Fibroblast of lung (primary cell): ENCODE measurements at regions not wholly inside any gene's neighbourhood (a gene's known extent, or its start where the extent isn't known, plus 50 kb on each side); places are given as distances from the start of the nearest gene placed in this dataset.

Source experiments
- DNase-seq, 2 donors: peaks; one replicate each; pipeline versions ENCODE4 v3.0.0 to v3.0.0-alpha.2; 2010; ENCODE audit warnings: low read depth in 2 of 2
- H2AFZ ChIP-seq: 2 replicates; pipeline ENCODE4 v1.5.1; 2012; ENCODE audit warnings: low read length, control low read depth, inconsistent platforms
- H3K27ac ChIP-seq: 2 replicates; pipeline ENCODE4 v1.5.1; 2011; ENCODE audit warnings: low read length, control low read depth; ENCODE audit not compliant: insufficient read depth
- H3K27me3 ChIP-seq: 2 replicates; pipeline ENCODE4 v1.5.1; 2011; ENCODE audit warnings: mild to moderate bottlenecking, low read length; ENCODE audit not compliant: control insufficient read depth, insufficient read depth
- H3K36me3 ChIP-seq: 2 replicates; pipeline ENCODE4 v1.5.1; 2011; ENCODE audit warnings: low read length; ENCODE audit not compliant: control insufficient read depth, insufficient read depth
- H3K4me1 ChIP-seq: 2 replicates; pipeline ENCODE4 v1.5.1; 2011; ENCODE audit warnings: low read length; ENCODE audit not compliant: control insufficient read depth, insufficient read depth; ENCODE audit errors: extremely low read depth
- H3K4me2 ChIP-seq: 2 replicates; pipeline ENCODE4 v1.5.1; 2011; ENCODE audit warnings: low read length, control low read depth; ENCODE audit not compliant: insufficient read depth; ENCODE audit errors: extremely low read depth
- H3K4me3 ChIP-seq, 4 experiments: fragments of 200-600 bp in 1 of 4; sonication (generic) in 1 of 4; replicated peaks in 1 of 4; 2 replicates each; pipeline ENCODE4 v1.5.1; 2011 to 2016; ENCODE audit warnings: low read length in 4 of 4, low read depth in 3 of 4, mild to moderate bottlenecking in 3 of 4, control low read depth in 2 of 4, inconsistent platforms in 1 of 4, mixed read lengths in 1 of 4; ENCODE audit not compliant: insufficient read depth in 1 of 4; ENCODE audit errors: control extremely low read depth in 1 of 4
- H3K79me2 ChIP-seq: 2 replicates; pipeline ENCODE4 v1.5.1; 2012; ENCODE audit warnings: mild to moderate bottlenecking, low read length, inconsistent platforms; ENCODE audit not compliant: control insufficient read depth, insufficient read depth
- H3K9ac ChIP-seq: 2 replicates; pipeline ENCODE4 v1.5.1; 2011; ENCODE audit warnings: mild to moderate bottlenecking, low read length, control low read depth; ENCODE audit not compliant: insufficient read depth
- H3K9me3 ChIP-seq: 2 replicates; pipeline ENCODE4 v1.5.1; 2012; ENCODE audit warnings: low read depth, low read length; ENCODE audit not compliant: control insufficient read depth, insufficient read depth
- H4K20me1 ChIP-seq: 2 replicates; pipeline ENCODE4 v1.5.1; 2011; ENCODE audit warnings: low read length; ENCODE audit not compliant: control insufficient read depth, insufficient read depth; ENCODE audit errors: extremely low read depth
- CTCF ChIP-seq, 2 donors: IDR thresholded peaks in 1 of 2; conservative IDR thresholded peaks in 1 of 2; 1 replicate in 1 of 2; 2 replicates in 1 of 2; pipeline ENCODE4 v1.5.1; 2011 to 2012; ENCODE audit warnings: low read length in 2 of 2, control low read depth in 1 of 2, inconsistent platforms in 1 of 2, low read depth in 1 of 2, mild to moderate bottlenecking in 1 of 2
- EZH2 ChIP-seq: IDR thresholded peaks from 2 replicates; pipeline ENCODE4 v1.5.1; 2012; ENCODE audit warnings: low read length, control low read depth, mild to moderate bottlenecking; ENCODE audit errors: missing control alignments

DNA sequence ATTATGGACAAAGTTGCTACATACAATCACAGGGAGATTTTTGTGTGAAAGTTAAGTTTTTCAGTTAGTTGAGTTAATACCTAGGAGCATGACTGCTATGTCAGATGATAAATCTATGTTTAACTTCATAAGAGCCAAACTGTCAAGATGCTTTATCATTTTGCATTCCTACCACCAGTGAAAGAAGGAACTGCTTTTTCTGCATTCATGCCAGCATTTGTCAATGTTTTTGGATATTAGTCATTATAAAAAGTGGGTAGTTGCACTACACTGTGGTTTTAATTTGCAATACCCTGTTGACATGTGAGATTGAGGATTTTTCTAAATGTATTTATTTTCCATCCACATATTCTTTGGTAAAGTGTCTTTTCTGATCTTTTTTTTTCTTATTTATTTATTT is 434.0 kb upstream of the MON1B start:
- H3K4me2 ChIP-seq = no peak overlapping the region
- no peaks in the 10 kb centered on the region for H3K27me3 ChIP-seq
- no peak overlapping the region for H3K4me3 ChIP-seq
- H3K9ac ChIP-seq = no peak overlapping the region
- H3K9me3 ChIP-seq = no peaks in the 10 kb centered on the region
- H3K36me3 ChIP-seq = no peaks in the 10 kb centered on the region
- H3K4me1 ChIP-seq = no peaks in the 10 kb centered on the region
- peak in 1 of 2 donors; percentile 1 for DNase-seq
- no peak overlapping the region for H3K27ac ChIP-seq
- TF ChIP-seq EZH2 (no peak), CTCF (conservative IDR thresholded peaks at IDR 0.05 in 1 of 2, IDR thresholded peaks at IDR 0.05 in 1 of 2; ENCODE audit: low read depth in 1 of 2, low read length in 2 of 2) (no peak)
- no peaks in the 10 kb centered on the region for H3K79me2 ChIP-seq
- H2AFZ ChIP-seq = no peak overlapping the region
- H4K20me1 ChIP-seq = no peaks in the 10 kb centered on the region

- TF ChIP-seq EZH2 (no peak), CTCF (conservative IDR thresholded peaks at IDR 0.05 in 1 of 2, IDR thresholded peaks at IDR 0.05 in 1 of 2; ENCODE audit: low read depth in 1 of 2, low read length in 2 of 2) (no peak)
- H3K9ac ChIP-seq = no peak overlapping the region
- H3K79me2 ChIP-seq = no peaks in the 10 kb centered on the region
- H4K20me1 ChIP-seq = no peaks in the 10 kb centered on the region
- H3K4me1 ChIP-seq = no peaks in the 10 kb centered on the region
- no peak overlapping the region for H3K27ac ChIP-seq
- no peak overlapping the region for H3K4me2 ChIP-seq
- H3K36me3 ChIP-seq = no peaks in the 10 kb centered on the region
- no peaks in the 10 kb centered on the region for H3K9me3 ChIP-seq
- H3K27me3 ChIP-seq = no peaks in the 10 kb centered on the region
- no peak overlapping the region for H3K4me3 ChIP-seq
- no peak for DNase-seq
- no peak overlapping the region for H2AFZ ChIP-seq
These were observed 424.5 kb upstream of the MON1B start for GRCh38 chr16:76766538-76766937.

- Histone ChIP-seq H3K4me1 (no peaks in the 10 kb centered on the region), H3K36me3 (no peaks in the 10 kb centered on the region), H3K4me3 (no peak overlapping the region), H2AFZ (no peak overlapping the region), H3K9ac (no peak overlapping the region), H4K20me1 (no peaks in the 10 kb centered on the region), H3K79me2 (no peaks in the 10 kb centered on the region), H3K27ac (no peak overlapping the region), H3K4me2 (no peak overlapping the region), H3K27me3 (no peaks in the 10 kb centered on the region), H3K9me3 (no peaks in the 10 kb centered on the region)
- DNase-seq = no peak
- TF ChIP-seq CTCF (conservative IDR thresholded peaks at IDR 0.05 in 1 of 2, IDR thresholded peaks at IDR 0.05 in 1 of 2; ENCODE audit: low read depth in 1 of 2, low read length in 2 of 2) (no peak), EZH2 (no peak)
These were observed 422.7 kb upstream of the MON1B start for GRCh38 chr16:76768316-76768715.
